Loucy (cell line): ENCODE measurements at regions not wholly inside any gene's neighbourhood (a gene's known extent, or its start where the extent isn't known, plus 50 kb on each side); places are given as distances from the start of the nearest gene placed in this dataset.

ENCODE experiments used
- EZH2phosphoT487 ChIP-seq: fragments of 200-600 bp; IDR thresholded peaks from 2 replicates; pipeline ENCODE4 v1.6.1; 2018; ENCODE audit warnings: antibody characterized with exemption, mild to moderate bottlenecking, moderate library complexity, borderline replicate concordance
- TF ChIP-seq, protein P1 (sequence below): fragments of 200-600 bp; sonication (generic); conservative IDR thresholded peaks from 2 replicates; pipeline ENCODE4 v1.5.1; 2014; ENCODE audit warnings: mild to moderate bottlenecking, antibody characterized with exemption, low read length

DNA sequence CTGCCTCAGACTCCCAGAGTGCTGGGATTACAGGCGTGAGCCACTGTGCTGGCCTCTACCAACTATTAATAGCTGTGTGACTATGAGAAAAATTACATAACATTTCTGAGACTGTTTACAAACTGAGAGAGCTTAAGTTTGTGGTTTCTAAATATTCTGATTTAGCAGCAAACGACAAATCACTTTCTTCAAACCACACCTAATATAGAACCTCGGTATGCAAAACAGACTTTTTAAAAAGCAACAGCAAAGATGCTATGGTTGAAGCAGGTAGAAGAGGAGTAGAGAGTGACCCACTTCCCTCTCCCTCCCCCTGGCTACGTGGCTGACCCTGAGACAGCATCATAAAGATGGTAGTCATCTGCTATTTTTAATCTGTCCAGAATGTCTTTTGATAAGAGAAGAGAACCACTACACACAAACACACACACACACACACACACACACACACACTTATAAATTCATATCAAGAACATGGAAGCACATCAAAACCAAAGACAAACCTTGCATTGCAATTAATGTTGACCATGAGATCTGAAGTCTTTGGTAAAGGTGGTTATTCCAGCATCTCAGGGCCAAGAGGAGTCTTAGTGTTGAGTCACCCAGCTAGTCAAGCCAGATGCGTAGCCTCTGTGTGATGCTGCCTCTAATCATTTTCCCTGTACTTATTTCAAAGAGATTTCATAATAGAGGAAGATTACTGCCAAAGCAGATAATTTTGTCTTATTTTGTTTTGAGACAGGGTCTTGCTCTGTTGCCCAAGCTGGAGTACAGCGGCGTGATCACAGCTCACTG, 58.1 kb upstream of the TMEM215 start:
- TF ChIP-seq, protein P1, sequence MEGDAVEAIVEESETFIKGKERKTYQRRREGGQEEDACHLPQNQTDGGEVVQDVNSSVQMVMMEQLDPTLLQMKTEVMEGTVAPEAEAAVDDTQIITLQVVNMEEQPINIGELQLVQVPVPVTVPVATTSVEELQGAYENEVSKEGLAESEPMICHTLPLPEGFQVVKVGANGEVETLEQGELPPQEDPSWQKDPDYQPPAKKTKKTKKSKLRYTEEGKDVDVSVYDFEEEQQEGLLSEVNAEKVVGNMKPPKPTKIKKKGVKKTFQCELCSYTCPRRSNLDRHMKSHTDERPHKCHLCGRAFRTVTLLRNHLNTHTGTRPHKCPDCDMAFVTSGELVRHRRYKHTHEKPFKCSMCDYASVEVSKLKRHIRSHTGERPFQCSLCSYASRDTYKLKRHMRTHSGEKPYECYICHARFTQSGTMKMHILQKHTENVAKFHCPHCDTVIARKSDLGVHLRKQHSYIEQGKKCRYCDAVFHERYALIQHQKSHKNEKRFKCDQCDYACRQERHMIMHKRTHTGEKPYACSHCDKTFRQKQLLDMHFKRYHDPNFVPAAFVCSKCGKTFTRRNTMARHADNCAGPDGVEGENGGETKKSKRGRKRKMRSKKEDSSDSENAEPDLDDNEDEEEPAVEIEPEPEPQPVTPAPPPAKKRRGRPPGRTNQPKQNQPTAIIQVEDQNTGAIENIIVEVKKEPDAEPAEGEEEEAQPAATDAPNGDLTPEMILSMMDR = no peak
- no peak for TF ChIP-seq EZH2phosphoT487
